ENCODE measurements at regions not wholly inside any gene's neighbourhood (a gene's known extent, or its start where the extent isn't known, plus 50 kb on each side); places are given as distances from the start of the nearest gene placed in this dataset.

- peak; percentile 41 for DNase-seq
Observed at GRCh38 chr15:58329781-58330671, 101.8 kb upstream of the LIPC start.

DNA sequence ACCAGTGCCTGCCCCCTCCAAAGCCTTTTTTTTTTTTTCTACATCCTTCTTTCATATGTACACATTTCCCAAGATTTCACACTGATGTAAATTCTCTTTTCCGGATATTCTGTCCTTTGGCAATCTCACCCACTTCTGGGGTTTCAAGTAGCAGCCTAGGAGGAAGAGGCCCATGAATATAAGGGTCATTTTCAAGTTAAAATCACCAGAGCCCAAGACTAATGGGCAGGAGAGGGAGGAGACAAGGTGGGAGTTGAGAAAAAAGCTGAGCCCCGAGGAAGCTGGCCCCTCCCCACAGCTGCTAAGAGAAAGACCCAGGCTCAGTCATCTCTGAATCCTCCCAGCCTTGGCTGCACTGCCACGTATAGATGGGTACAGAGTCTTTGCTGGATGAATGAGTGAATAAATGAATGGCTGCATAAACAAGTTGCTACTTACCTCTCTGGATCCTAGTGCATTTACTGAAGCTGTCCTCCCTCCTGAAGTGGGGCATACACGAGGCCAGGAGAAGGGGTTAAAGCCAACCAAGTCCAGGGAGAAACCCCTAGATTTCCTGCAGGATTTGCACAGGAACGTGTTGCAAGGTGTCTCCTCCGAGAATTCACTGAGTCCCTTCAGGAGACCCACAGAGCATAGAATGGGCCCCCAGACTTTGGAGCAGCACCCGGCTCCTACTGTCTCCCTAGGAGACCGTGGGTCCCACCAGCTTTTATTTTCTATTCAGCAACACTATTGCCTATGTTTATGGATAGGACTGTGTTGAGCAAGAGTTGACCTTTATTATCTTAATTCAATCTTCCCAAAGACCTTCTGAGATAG is 100.8 kb upstream of the LIPC start:
- DNase-seq, result no peak

DNA sequence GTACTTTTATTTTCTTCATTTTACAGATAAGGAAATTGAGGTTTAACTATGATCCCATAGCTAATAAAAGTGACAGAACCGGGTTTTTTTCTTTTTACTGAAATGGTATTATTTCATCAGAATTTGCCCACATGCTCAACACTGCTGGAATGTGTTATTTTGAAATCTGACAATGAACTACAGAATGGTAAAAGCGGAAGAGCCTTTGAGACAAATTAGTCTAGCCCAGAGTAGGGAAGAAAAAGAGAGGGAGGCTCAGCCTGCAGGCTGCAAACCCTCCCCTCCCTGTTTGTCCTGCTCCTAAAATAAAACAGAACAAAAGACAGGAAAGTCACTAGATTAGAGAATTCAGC is 100.3 kb upstream of the LIPC start:
- no peak for DNase-seq

DNA sequence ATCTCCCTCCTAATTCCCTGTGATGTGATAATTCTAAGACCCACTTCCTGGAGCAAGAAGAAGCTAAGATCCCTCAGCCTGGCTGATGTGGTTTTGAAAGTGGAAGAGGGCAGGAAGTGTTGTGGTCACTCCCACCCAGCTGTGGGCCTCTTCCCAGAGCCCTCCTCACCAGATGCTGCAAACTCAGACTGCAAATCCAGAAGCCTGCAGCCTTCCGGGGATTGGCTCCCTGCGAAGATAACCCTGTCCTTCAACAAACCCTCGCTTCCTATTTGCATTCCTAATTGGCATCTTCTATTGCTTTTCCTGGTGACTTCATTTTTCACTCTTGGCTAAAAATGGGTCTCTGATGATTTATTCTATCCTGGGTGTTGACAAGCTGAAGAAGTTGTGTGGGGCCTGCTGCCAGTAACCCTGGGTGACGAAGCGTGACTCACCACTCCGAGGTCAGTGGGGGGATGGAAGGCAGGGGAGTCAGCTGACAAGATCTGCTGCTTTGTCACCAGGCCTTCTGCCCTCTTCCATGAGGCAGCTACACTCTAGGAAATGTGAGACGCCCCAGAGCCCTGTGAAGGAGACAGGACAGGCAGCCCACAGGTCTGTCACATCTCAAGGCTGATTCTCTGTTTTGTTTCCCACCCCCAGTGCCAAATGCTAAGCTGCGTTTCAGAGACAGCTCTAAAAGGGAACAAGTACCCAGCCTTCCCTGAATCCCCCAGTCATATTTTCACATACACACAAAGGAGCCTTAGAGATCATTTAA is 99.7 kb upstream of the LIPC start:
- DNase-seq, result peak; percentile 92

- no peak for DNase-seq
Observed at GRCh38 chr15:58332676-58333400, 99.0 kb upstream of the LIPC start.

DNA sequence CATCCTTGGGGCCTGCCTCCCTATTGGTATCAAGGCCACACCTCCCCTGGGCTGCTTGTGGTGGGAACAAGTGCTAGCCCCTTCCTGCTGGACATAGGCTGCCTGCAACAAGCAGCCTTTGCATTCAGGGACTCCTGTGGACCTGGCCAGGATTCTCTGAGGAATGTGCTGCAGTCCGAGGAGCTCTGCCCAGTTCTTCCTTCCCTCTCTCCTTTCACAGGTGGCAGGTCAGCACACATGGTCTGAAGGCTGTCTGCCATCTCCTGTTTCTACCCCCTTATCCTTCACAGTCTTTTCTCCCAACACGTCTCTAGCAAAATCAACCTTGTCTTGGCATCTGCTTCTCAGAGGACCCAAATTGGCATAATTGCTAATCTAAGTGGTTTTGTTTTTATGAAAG is 97.0 kb upstream of the LIPC start:
- no peak for DNase-seq

DNA sequence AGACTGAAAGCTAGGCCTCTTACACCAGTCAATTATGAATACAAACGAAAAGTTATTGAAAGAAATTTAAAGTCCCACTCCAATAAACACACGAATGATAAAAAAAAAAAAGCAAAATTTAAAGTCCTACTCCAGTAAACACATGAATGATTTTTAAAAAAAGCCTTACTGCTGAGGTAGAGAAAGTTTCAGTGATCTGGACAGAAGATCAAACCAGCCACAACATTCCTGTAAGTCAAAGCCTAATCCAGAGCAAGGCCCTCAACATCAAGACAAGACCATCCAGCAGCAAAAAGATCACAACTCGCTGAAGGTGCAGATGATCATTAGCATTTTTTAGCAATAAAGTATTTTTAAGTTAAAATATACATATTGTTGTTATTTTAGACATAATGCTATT is 95.6 kb upstream of the LIPC start:
- DNase-seq, result no peak

GRCh38 chr15:58340176-58340575 is 91.6 kb upstream of the LIPC start:
- no peak for DNase-seq

- no peak for DNase-seq
Observed at GRCh38 chr15:58342508-58342907, 89.3 kb upstream of the LIPC start.

DNA sequence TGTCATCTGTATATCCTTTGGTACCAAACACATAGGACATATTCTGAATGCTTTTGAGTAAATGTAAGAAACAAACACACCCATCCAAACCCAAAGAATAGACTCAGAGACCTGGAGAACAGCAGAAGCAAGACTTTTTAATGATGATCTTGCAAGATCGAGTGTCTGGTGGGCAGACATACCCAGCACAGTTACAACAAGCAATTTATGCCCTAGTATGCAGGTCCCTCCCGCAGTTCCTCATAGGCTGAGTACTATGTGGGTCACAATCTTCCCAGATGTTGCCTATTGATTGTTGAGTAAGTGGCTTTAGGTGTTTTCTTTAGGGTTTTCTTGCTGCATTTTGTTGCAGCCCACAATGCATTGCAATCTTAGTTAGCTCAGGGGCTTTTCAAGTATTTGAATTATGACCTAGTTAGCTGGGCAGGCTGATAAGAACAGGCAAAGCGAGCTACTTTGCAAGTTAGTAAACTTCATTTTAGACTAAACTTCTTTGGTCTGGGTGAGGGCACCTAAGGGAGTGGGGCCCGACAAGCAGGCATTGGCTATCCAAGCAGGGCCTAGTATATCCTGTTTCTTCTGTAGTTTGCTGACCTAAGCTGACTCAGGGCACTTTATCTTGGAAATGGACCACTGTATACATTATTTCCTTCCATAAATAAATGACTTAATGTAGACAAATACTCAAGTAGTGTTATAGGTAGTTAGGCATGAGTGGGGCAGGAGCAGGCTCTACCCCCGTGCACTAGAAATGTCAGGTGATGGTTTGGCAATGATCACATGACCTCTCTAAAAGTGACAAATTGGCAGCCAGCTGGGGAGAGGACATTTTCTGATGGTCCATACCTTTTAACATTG is 87.3 kb upstream of the LIPC start:
- no peak for DNase-seq

DNA sequence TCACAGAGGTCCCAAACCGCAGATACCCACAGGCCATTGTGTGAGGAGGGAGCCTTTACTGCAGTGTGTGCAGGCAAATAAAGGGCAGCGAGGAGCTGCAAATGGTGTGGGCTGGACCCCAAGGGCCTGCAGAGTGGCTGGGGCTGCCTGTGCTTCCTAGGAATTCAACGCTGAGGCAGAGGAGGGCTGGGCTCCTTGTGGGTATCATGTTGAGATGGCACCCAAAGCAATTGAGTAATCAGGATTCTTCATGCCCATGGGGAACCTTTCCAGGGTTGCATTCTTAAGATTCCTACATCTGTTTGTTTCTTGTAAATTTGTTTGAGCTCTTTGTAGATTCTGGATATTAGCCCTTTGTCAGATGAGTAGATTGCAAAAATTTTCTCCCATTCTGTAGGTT is 85.4 kb upstream of the LIPC start:
- DNase-seq, result no peak

- no peak for DNase-seq
Observed at GRCh38 chr15:58348095-58348812, 83.5 kb upstream of the LIPC start.

DNA sequence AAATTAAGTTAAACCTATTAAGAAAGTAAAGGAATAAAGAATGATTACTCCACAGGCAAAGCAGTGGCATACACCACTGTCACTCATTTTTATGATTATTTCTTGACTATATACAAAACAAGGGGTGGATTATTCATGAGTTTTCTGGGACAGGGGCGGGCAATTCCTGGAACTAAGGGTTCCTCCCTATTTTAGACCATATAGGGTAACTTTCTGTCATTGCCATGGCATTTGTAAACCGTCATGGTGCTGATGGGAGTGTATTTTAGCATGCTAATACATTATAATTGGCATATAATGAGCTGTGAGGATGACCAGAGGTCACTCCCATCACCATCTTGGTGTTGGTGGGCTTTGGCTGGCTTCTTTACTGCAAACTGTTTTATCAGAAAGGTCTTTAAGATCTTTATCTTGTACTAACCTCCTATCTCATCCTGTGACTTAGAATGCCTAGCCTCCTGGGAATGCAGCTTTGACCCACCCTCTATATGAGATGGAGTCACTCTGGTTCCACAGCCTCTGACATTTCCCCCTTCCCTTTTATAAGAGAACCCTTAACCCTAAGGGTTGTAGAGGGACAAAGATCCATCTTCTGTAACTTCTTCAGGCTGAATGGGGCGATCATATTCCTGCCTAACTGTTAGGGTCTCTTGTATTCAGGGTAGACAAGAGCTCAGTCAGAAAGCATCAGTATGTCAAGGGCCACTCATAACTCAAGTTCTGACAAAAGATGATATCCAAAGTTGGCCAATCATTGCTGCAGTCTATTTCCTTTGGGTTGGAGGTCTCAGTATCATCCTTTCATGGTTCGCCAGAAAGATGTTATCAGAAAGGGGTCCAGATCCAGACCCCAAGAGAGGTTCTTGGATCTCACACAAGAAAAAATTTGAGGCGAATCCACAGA is 79.5 kb upstream of the LIPC start:
- no peak for DNase-seq

DNA sequence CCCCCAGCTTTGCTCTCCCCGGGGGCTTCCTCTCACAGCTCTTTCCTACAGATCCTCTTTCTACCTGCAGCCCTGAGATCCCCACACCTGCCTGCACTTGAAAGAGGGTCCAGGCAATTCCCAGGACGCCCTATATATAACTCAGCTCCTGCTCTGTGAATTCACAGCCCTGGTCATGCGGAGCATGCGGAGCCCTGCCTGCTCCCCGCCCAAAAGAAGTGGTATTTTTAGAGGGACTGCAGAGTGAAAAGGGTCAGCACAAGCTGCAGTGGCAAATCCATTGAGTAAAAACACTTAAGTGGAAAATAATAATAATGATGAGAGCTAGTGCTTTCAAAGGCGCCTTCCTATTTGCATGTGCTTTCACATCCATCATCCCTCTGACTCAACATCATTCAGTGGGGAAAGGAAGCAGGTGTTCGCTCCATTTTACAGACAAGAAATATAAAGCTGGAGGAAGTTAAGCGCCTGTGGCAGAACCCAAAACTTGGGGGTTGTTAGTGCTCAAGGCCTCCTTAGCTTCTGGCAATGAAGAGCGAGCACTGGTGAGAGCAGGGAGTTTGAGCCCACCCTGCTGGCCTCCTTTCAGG is 76.3 kb upstream of the LIPC start:
- DNase-seq, result no peak

GRCh38 chr15:58355973-58356372 is 75.8 kb upstream of the LIPC start:
- no peak for DNase-seq

- no peak for DNase-seq
Observed at GRCh38 chr15:58357529-58358476, 74.0 kb upstream of the LIPC start.

DNA sequence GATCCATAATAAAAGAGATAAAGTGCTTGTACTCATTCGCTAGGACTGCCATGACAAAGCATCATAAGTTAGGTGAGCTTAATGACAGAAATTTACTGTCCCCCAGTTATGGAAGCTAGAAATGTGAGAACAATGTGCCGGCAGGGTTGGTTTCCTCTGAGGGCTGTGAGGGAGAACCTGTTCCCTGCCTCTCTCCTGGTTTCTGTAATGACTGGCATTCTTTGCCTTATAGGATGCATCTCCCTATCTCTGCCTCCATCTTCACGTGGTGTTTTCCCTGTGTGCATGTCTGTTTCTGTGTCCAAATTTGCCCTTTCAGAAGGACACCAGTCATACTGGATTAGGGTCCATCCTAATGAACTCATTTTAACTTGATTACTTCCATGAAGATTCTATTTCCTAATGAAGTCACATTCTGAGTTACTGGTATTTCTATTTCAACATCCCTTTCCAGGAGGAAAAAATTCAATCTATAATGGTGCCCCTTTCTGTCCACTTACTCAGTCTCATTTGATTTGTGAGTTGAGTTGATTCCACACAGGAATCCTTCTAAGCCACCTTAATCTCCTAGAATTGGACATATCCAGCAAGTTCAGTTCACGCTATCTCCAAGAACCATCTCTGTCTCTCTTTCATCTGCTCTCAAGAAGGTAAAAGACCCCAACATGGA is 71.2 kb upstream of the LIPC start:
- DNase-seq, result no peak
